ENCODE measurements at regions not wholly inside any gene's neighbourhood (a gene's known extent, or its start where the extent isn't known, plus 50 kb on each side); places are given as distances from the start of the nearest gene placed in this dataset.

DNA sequence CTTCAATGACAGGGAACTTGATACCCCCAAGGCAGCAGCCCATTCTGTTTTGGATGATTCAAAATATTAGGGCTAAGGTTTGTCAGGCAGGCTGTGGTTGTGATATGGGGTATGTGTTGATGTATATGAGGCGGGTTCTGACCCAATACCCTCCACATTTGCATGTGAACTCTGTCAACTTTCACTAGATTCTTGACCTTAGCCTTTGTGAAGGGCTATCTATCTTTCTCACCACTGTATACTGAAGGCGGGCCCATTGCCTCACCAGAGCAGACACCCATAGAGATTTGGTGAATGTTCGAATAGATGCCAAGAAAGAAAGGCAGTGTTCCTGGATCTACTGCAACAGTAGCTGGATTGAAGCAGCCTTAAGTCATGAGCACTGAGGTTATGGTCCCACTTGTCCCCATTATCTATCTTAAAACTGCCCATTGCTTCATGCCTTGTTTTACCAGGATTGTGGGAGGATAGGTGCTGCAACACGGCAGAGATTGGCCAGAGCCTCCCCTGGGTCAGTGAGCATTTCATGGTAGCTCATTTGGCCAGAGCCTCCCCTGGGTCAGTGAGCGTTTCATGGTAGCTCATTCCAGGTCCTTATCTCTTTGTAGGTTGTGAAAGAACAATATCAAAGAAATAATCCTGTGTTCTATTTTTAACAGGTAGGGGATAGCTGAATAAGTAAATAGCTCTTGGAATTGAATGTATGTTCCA, 399.6 kb downstream of the TMEM135 start:
- intact Hi-C loops (cut with micrococcal nuclease): no loop called here
- Mint-ChIP-seq H3K9me3 (ENCODE audit: unreplicated experiment) (no peaks in the 10 kb centered on the region), H3K36me3 (ENCODE audit: insufficient read depth, unreplicated experiment) (peaks cover 6% of the 10 kb centered on the region), H3K27me3 (ENCODE audit: insufficient read depth, unreplicated experiment) (no peaks in the 10 kb centered on the region), H3K4me3 (ENCODE audit: unreplicated experiment) (no peak overlapping the region), H3K27ac (ENCODE audit: low read depth, unreplicated experiment) (no peak overlapping the region), H3K4me1 (ENCODE audit: insufficient read depth, unreplicated experiment) (peaks cover 15% of the 10 kb centered on the region)
- DNase-seq (ENCODE audit: unreplicated experiment): no peak
- ChIA-PET CTCF (interaction anchor here (0.6 to 4.3 kb wide), 3 partner anchors 9 to 386 kb away, joined by 3 to 25 read pairs (median 3); no protein-coding TSS in a partner anchor), POLR2A (no interaction called here)
- TF ChIP-seq, protein P1, sequence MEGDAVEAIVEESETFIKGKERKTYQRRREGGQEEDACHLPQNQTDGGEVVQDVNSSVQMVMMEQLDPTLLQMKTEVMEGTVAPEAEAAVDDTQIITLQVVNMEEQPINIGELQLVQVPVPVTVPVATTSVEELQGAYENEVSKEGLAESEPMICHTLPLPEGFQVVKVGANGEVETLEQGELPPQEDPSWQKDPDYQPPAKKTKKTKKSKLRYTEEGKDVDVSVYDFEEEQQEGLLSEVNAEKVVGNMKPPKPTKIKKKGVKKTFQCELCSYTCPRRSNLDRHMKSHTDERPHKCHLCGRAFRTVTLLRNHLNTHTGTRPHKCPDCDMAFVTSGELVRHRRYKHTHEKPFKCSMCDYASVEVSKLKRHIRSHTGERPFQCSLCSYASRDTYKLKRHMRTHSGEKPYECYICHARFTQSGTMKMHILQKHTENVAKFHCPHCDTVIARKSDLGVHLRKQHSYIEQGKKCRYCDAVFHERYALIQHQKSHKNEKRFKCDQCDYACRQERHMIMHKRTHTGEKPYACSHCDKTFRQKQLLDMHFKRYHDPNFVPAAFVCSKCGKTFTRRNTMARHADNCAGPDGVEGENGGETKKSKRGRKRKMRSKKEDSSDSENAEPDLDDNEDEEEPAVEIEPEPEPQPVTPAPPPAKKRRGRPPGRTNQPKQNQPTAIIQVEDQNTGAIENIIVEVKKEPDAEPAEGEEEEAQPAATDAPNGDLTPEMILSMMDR (IDR thresholded peaks at IDR 0.05; ENCODE audit: unreplicated experiment): no peak
- no TSS peak for BruUV-seq (replicated peaks)

DNA sequence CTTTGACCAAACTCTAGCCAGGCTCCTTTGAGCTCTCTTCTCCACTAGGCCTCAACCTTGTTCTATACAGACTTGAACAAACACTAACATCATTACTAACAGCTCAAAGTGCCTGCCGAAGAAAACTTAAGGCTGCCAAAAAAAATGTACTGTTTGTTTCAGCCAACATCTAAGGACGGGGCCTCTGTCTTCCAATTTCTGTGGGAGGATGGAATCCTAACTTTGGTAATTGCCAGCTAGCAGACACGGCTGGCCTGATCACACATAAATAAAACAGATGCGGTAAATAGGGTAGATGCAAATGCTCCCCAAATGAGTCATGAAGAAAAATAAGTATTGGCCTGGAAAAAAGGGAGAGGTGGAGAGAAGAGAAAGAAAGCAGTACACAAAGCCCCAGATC, 394.3 kb downstream of the TMEM135 start:
- no peak overlapping the region for H3K27ac Mint-ChIP-seq (ENCODE audit: low read depth, unreplicated experiment)
- no peak for DNase-seq (ENCODE audit: unreplicated experiment)
- no peaks in the 10 kb centered on the region for H3K27me3 Mint-ChIP-seq (ENCODE audit: insufficient read depth, unreplicated experiment)
- H3K9me3 Mint-ChIP-seq (ENCODE audit: unreplicated experiment): no peaks in the 10 kb centered on the region
- POLR2A ChIA-PET: interaction anchor here (0.8 kb wide), 1 partner anchor 777 kb away, joined by 5 read pairs; no protein-coding TSS in a partner anchor
- intact Hi-C loops (cut with micrococcal nuclease): no loop called here
- TF ChIP-seq, protein P1 (IDR thresholded peaks at IDR 0.05; ENCODE audit: unreplicated experiment): no peak
- no peak overlapping the region for H3K4me3 Mint-ChIP-seq (ENCODE audit: unreplicated experiment)
- BruUV-seq (replicated peaks): no TSS peak
- no peaks in the 10 kb centered on the region for H3K36me3 Mint-ChIP-seq (ENCODE audit: insufficient read depth, unreplicated experiment)
- CTCF ChIA-PET: interaction anchor here (1.0 to 4.0 kb wide), 3 partner anchors 12 to 80 kb away, joined by 3 to 29 read pairs (median 7); no protein-coding TSS in a partner anchor
- peaks cover 5% of the 10 kb centered on the region for H3K4me1 Mint-ChIP-seq (ENCODE audit: insufficient read depth, unreplicated experiment)

DNA sequence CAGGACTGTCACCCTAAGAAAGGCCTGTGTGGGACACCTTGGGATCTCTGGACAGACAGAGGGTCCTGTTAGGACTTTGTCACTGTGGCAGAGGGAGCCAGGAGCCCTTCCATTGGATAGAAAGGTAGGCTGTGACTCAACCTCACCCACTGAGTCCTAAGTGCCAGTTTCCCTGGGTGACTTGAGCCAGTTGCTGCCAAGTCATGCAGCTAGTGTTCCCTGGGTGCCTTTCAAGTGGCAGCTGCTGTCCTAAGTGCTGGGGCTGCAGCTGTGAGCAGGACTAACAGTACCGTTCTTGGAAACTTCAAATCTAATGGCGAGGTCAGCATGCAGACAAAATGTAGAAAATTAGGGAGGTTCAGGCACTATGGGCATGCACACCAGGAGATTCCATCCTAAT, 393.7 kb downstream of the TMEM135 start:
- no TSS peak for BruUV-seq (replicated peaks)
- Mint-ChIP-seq H3K4me3 (ENCODE audit: unreplicated experiment) (no peak overlapping the region), H3K27me3 (ENCODE audit: insufficient read depth, unreplicated experiment) (no peaks in the 10 kb centered on the region), H3K9me3 (ENCODE audit: unreplicated experiment) (no peaks in the 10 kb centered on the region), H3K36me3 (ENCODE audit: insufficient read depth, unreplicated experiment) (no peaks in the 10 kb centered on the region), H3K27ac (ENCODE audit: low read depth, unreplicated experiment) (no peak overlapping the region), H3K4me1 (ENCODE audit: insufficient read depth, unreplicated experiment) (peaks cover 5% of the 10 kb centered on the region)
- POLR2A ChIA-PET: no interaction called here
- TF ChIP-seq, protein P1 (IDR thresholded peaks at IDR 0.05; ENCODE audit: unreplicated experiment): no peak
- CTCF ChIA-PET: interaction anchor here (0.7 to 4.0 kb wide), 3 partner anchors 11 to 835 kb away, joined by 3 to 29 read pairs (median 3); no protein-coding TSS in a partner anchor
- no peak for DNase-seq (ENCODE audit: unreplicated experiment)
- intact Hi-C loops (cut with micrococcal nuclease): no loop called here

DNA sequence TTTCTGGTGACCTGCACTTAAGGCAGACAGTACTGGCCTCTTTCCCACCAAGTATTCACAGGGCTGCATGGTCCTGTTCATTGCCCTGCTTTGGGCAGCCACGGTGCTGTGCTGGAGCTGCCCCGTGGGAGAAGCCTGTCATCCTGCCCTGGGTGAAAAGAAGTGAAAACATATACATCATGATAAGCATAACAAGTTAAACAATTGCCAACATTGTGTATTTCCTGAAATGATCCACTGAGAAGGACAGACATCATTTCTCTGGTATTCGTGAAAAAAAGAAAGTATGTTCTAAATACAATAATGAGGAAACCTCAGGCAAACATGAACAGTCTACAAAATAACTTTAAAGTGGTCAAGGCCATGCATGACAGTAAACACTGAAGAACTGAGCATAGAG, 393.1 kb downstream of the TMEM135 start:
- Mint-ChIP-seq H3K36me3 (ENCODE audit: insufficient read depth, unreplicated experiment) (no peaks in the 10 kb centered on the region), H3K27me3 (ENCODE audit: insufficient read depth, unreplicated experiment) (no peaks in the 10 kb centered on the region), H3K4me3 (ENCODE audit: unreplicated experiment) (no peak overlapping the region), H3K4me1 (ENCODE audit: insufficient read depth, unreplicated experiment) (peaks cover 5% of the 10 kb centered on the region), H3K9me3 (ENCODE audit: unreplicated experiment) (no peaks in the 10 kb centered on the region), H3K27ac (ENCODE audit: low read depth, unreplicated experiment) (no peak overlapping the region)
- ChIA-PET CTCF (interaction anchor here (0.6 to 4.0 kb wide), 3 partner anchors 10 to 835 kb away, joined by 3 to 29 read pairs (median 4); no protein-coding TSS in a partner anchor), POLR2A (no interaction called here)
- intact Hi-C loops (cut with micrococcal nuclease): no loop called here
- no TSS peak for BruUV-seq (replicated peaks)
- TF ChIP-seq, protein P1 (IDR thresholded peaks at IDR 0.05; ENCODE audit: unreplicated experiment): no peak
- DNase-seq (ENCODE audit: unreplicated experiment): no peak

All from MCF 10A (cell line).